NCI-H1092 treated with DMSO at 0.1 percent for 48 hours (cell line): ENCODE measurements at regions not wholly inside any gene's neighbourhood (a gene's known extent, or its start where the extent isn't known, plus 50 kb on each side); places are given as distances from the start of the nearest gene placed in this dataset.
A peak's percentile ranks its signal among the peaks of the same experiment; 100 is the strongest.
"Not testable (repeated sequence)": the region's sequence is repeated elsewhere in the genome, so short reads cannot be mapped to it uniquely, and the experiment has no call there.

Source experiments
- DNase-seq: peaks from one replicate; lab custom pipeline; 2025; lab: John Stamatoyannopoulos, UW

DNA sequence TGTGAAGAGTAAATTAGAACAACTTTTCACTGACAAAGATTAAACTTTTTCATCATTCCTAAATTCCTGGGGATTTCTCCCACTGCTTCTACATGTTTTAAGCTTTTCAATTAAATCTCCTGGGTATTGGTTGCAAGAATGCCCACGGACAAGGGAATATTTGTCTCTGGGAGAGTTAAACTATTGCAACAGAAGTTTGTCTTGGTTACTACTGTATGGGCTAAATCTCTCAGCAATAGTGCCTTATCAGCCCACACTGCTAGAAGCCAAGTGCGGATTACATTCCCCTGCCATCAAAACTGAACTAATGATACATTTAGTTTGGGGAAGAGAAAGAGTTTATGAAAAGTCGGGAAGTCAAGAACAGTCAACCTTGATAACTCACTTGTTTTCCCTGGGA lies 528.2 kb upstream of the C9orf72 start:
- DNase-seq: no peak

DNA sequence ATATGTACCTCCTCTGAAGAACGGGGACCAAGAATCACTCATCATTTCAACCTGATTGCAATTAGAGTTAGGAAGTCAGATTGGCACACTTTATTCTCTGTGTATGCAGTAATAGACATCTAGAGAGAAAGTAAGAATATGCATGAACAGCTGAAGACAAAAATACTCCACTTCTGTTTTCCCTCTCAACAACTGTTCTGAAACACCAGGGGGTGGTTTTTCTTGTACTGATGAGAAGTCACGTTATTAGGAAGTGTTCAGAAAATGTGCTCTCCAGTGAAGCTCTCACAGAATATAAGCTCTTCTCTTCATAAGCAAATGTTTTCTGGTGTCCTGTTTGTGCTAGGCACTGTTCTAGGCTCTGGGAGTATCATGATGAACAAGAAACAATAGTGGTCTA lies 531.7 kb upstream of the C9orf72 start:
- no peak for DNase-seq

GRCh38 chr9:28120184-28120583 lies 546.9 kb upstream of the C9orf72 start:
- peak; percentile 91 for DNase-seq

- peak; percentile 52 for DNase-seq
Observed at GRCh38 chr9:28120626-28121025, 547.3 kb upstream of the C9orf72 start.

GRCh38 chr9:28121366-28121765 lies 548.1 kb upstream of the C9orf72 start:
- DNase-seq: peak; percentile 29

- DNase-seq: no peak
Observed at GRCh38 chr9:28124917-28125316, 551.6 kb upstream of the C9orf72 start.

- peak; percentile 73 for DNase-seq
Observed at GRCh38 chr9:28127101-28127500, 553.8 kb upstream of the C9orf72 start.

GRCh38 chr9:28134446-28134976 lies 561.2 kb upstream of the C9orf72 start:
- DNase-seq: no peak

DNA sequence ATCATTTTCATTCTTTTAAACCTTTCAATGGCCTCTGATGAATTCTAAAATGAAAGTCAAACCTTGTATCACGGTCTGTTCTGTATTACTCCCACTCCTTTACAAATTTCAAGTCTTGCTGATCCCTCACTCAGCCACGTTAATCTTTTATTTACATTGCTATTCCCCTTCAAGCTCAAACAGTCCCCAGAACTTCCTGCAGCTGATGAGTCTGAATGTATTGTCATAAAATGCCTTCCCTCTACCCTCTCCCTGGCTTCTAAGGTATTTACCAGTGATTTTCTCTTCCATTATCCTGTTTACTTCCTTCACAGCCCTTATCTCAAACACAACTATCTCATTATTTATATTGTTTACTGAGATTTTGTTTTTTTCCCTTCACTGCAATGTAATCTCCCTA lies 562.3 kb upstream of the C9orf72 start:
- DNase-seq: peak; percentile 56

GRCh38 chr9:28136113-28136512 lies 562.8 kb upstream of the C9orf72 start:
- DNase-seq: no peak

GRCh38 chr9:28147430-28147829 lies 574.1 kb upstream of the C9orf72 start:
- not testable (repeated sequence) for DNase-seq

DNA sequence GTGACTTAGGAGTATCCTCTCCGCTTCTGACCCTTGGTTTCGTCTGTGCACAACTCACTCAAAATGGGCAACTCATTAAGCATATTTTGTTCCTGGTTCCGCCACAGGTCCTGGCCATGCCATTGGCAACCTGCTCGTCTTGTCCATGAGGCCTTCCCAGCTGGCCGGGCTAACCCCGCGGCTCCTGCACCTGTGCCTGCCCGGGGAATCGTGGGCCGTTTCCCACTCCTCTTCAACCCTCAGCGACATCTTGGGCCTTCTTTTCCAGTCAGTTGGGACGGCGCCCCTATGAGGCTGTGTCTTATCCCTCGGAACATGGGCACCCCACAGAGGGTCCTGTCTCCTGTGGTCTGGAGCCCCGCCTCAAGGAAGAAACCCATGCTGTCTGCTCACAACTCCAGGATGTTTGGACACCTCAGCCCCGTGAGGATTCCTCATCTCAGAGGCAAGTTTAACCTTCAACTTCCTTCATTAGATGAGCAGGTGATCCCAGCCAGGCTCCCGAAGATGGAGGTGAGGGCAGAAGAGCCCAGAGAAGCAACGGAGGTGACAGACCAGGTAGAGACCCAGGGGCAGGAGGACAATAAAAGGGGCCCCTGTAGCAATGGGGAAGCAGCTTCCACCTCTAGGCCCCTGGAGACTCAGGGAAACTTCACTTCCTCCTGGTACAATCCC lies 574.8 kb upstream of the C9orf72 start:
- DNase-seq: not testable (repeated sequence)

- not testable (repeated sequence) for DNase-seq
Observed at GRCh38 chr9:28149361-28150050, 576.2 kb upstream of the C9orf72 start.

- no peak for DNase-seq
Observed at GRCh38 chr9:28155067-28155466, 581.8 kb upstream of the C9orf72 start.

GRCh38 chr9:28155671-28156070 lies 582.4 kb upstream of the C9orf72 start:
- DNase-seq: no peak

- no peak for DNase-seq
Observed at GRCh38 chr9:28158451-28158850, 585.2 kb upstream of the C9orf72 start.

DNA sequence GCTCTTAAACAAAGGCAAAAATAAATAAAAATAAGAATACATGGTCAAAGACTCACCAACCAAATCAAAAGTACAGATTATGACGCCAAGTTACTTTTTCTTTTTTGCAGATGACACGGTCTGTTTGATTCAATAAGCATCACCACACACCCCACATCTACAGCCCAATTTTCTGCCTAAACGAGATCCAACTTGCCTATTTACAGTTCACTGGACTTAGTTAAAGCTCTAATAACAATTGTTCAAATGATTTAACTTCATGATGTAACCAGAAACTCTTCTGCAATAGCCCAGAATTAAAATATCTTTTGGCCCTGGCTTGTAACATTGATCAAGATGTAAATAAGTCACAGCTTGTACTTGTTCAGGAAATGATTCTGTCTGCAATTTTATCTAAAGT lies 590.3 kb upstream of the C9orf72 start:
- DNase-seq: no peak

GRCh38 chr9:28166179-28166578 lies 592.9 kb upstream of the C9orf72 start:
- no peak for DNase-seq

DNA sequence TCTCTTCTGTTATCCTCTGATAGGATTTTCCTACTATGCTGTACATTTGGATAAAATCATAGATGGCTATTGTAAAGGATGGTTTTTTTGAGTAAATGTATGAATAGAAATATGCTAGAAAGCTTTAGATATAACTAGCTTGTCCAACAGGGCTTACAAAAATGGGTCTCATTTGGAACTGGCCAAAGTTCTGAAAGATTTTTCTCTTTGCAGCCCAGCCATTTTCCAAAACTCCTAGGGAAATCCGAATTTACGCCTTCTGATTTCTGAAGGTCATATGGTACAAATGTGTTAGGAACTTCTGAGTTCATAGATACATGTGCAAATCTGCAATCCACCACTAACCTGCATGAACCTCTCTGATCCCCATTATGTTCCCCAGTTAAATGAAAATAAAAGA lies 603.9 kb upstream of the C9orf72 start:
- no peak for DNase-seq

GRCh38 chr9:28177925-28178324 lies 604.6 kb upstream of the C9orf72 start:
- no peak for DNase-seq

- no peak for DNase-seq
Observed at GRCh38 chr9:28179893-28180292, 606.6 kb upstream of the C9orf72 start.

DNA sequence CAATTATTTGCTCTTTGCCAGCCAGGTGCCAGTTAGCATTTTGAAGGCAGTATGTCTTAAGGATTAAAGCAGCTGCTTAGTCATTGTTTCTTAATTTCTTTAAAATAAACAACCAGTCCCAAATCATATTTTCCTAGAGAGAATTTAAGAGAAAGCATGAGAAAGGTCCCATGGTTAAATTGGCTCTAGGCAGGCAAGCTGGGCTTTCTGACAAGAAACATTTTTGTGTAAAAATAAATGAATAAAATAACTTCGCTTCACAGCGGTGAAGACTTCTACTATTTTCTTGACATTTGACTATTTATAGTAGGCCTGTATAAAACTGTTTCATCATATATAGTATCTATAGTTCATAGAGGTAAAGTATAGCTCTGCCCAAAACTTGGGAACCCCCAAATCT lies 617.7 kb upstream of the C9orf72 start:
- DNase-seq: no peak

- DNase-seq: no peak
Observed at GRCh38 chr9:28197653-28198052, 624.4 kb upstream of the C9orf72 start.

- DNase-seq: no peak
Observed at GRCh38 chr9:28203036-28203435, 629.8 kb upstream of the C9orf72 start.
